Cardiac fibroblast (primary cell): ENCODE measurements at regions not wholly inside any gene's neighbourhood (a gene's known extent, or its start where the extent isn't known, plus 50 kb on each side); places are given as distances from the start of the nearest gene placed in this dataset.

Experiments used
- DNase-seq, 2 donors: peaks; one replicate each; pipeline versions ENCODE4 v3.0.0 to v3.0.0-alpha.2; 2010; ENCODE audit warnings: low read depth in 2 of 2
- H3K4me3 ChIP-seq, 2 donors: replicated peaks in 1 of 2; 1 replicate in 1 of 2; 2 replicates in 1 of 2; pipeline ENCODE4 v1.5.1; 2011; ENCODE audit warnings: low read depth in 2 of 2, low read length in 2 of 2, mild to moderate bottlenecking in 2 of 2, moderate library complexity in 1 of 2
- TF ChIP-seq, protein P1 (sequence below): IDR thresholded peaks from one replicate; pipeline ENCODE4 v1.5.1; 2011; ENCODE audit warnings: low read depth, mild to moderate bottlenecking, low read length, inconsistent platforms

GRCh38 chr5:121175986-121176385, 675.7 kb upstream of the FTMT start:
- no peak overlapping the region for H3K4me3 ChIP-seq
- no peak for DNase-seq
- TF ChIP-seq, protein P1, sequence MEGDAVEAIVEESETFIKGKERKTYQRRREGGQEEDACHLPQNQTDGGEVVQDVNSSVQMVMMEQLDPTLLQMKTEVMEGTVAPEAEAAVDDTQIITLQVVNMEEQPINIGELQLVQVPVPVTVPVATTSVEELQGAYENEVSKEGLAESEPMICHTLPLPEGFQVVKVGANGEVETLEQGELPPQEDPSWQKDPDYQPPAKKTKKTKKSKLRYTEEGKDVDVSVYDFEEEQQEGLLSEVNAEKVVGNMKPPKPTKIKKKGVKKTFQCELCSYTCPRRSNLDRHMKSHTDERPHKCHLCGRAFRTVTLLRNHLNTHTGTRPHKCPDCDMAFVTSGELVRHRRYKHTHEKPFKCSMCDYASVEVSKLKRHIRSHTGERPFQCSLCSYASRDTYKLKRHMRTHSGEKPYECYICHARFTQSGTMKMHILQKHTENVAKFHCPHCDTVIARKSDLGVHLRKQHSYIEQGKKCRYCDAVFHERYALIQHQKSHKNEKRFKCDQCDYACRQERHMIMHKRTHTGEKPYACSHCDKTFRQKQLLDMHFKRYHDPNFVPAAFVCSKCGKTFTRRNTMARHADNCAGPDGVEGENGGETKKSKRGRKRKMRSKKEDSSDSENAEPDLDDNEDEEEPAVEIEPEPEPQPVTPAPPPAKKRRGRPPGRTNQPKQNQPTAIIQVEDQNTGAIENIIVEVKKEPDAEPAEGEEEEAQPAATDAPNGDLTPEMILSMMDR = no peak

GRCh38 chr5:121182788-121183490, 668.7 kb upstream of the FTMT start:
- TF ChIP-seq, protein P1 = no peak
- no peak overlapping the region for H3K4me3 ChIP-seq
- DNase-seq = peak in 1 of 2 donors; percentile 21

DNA sequence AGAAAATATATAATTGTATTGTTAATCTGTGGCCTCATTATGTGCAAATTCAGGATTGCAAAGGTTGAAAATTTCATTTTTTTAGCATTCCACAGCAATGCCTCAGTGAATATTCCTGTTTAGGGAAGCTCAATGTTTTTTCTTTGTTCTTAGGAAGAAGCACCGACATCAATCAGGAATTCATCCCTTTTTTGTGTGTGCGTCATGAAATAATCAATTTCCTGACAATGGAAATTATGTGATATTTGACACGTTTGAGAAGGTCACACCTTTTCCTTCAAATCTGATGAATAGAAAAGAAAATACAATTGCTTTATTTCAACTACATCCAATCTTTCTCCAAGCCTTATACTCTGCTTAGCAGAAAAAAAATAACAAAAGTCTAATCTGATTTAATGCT, 662.8 kb upstream of the FTMT start:
- no peak overlapping the region for H3K4me3 ChIP-seq
- TF ChIP-seq, protein P1 = no peak
- DNase-seq = no peak

DNA sequence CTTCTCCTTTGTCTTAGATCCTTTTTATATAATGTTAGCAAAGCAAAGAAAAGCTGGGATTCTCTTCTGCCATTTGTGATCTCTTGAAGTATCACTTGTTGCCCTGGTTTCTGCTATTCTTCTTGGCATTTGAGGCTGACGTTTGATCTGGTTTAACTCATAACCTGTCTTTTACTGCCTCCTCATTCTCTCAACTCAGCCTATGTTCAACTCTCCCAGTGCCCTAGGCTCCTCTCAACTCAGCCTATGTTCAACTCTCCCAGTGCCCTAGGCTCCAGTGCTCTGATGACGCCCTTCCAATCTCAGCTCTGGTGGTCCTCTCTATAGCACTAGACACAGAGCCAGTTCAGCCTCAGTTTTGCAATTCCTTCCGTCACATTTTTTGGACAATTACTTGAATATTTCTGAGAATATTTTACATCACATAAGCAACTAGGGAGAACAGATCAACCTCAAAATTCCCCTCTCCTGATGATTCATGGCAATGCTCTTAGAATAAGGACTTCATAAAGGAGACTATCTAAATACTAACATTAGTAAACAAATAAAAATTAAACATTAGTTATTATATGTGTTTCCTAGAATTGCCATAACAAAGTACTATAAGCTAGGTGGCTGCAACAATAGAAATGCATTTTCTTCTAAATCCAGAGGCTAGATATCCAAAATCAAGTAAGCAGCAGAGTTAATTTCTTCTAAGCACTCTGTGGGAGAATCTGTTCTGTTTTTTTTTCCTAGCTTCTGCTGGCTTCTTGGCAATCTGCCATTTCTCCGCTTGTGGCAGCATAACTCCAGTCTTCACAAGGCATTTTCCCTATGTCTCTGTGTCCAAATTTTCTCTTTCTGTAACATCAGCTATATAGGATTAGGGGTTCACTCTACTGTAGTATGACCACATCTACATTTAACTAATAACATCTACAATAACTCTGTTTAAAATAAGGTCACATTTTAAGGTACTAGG, 662.1 kb upstream of the FTMT start:
- no peak overlapping the region for H3K4me3 ChIP-seq
- TF ChIP-seq, protein P1 = no peak
- DNase-seq = peak; percentile 67 to 77

DNA sequence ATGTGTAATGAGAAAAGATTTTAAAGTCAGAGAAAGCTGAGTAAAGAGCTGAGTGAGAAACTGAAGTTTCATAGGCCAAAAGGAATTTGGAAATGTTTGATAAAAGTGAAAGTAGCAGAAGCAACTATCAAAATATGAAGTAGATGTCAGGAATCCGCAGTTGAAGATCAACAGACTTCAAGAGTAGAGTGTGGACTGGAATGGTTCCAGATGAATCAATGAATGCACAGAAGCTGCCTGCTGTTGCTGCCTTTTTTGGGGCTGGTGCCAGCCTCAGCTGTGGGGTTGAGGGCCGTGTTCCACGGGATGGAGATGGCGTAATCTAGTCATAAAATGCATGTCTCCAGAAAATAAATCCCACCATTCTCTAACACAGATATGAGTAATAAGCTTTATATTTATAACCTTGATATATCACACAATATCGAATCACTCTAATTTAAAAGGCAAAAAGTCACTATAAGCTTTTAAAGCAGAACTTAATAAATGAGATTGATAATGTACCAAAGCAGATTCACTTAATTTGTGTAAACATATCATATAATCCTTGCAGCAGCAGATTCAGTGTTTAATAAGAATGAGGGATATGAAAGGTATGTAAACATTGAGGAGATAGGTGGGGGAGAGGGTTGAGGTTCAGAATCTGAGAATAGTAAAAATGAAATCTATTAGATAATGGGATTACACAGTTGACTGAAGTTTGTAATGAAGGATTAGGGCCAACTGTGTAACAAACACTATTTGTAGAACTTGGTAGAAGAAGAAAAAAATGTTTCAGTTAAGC, 652.3 kb upstream of the FTMT start:
- TF ChIP-seq, protein P1 = no peak
- no peak overlapping the region for H3K4me3 ChIP-seq
- DNase-seq = peak; percentile 76 to 90

- H3K4me3 ChIP-seq = no peak overlapping the region
- TF ChIP-seq, protein P1 = no peak
- DNase-seq = no peak
Observed at GRCh38 chr5:121218086-121218485, 633.6 kb upstream of the FTMT start.
